K562 (cell line): ENCODE measurements at regions not wholly inside any gene's neighbourhood (a gene's known extent, or its start where the extent isn't known, plus 50 kb on each side); places are given as distances from the start of the nearest gene placed in this dataset.

Experiments
- ATAC-seq: fragments of 200-7000 bp; cut with Tn5 transposase; 3 replicates; pipeline ENCODE4 v1.9.1; 2020; ENCODE audit warnings: moderate library complexity
- BruUV-seq: library from RNA; stranded (reverse); fragments of 400-500 nt; replicated peaks from 2 replicates; lab custom pipeline; 2021; lab: Mats Ljungman, UMichigan
- CTCF ChIA-PET: fragments of 300-600 bp; formaldehyde crosslinking; extraction: SDS; loops from one replicate; lab custom pipeline; 2021; ENCODE audit warnings: low intra/inter-chr PET ratio; lab: Yijun Ruan, JAX
- POLR2A ChIA-PET: fragments of 300-600, 350-650 bp; sonication (Branson Sonifier 250); formaldehyde crosslinking; extraction: SDS; loops from one replicate; lab custom pipeline; 2021; ENCODE audit warnings: antibody characterized with exemption, inconsistent platforms; lab: Yijun Ruan, JAX
- DNase-seq, 4 experiments: peaks; one replicate each; pipeline versions ENCODE4 v3.0.0 to v3.0.0-alpha.2; 2011 to 2018; ENCODE audit warnings: low spot score in 3 of 4, mixed read lengths in 3 of 4; ENCODE audit errors: extremely low read depth in 1 of 4
- FAIRE-seq: peaks from 2 replicates; lab custom pipeline; 2011; peaks lifted over from hg19 to GRCh38; lab: Jason Lieb, UNC
- H2AFZ ChIP-seq: 2 replicates; pipeline ENCODE4 v1.6.0; 2011; ENCODE audit warnings: low read depth, low read length, control low read depth, inconsistent platforms
- H3K27ac ChIP-seq: fragments of 200-600 bp; 3 replicates; pipeline ENCODE4 v1.8.0; 2011; ENCODE audit warnings: low read depth, mild to moderate bottlenecking, control low read depth, inconsistent platforms, low read length, moderate library complexity, mixed read lengths; ENCODE audit errors: extremely low read depth
- H3K27me3 ChIP-seq, 2 experiments: fragments of 300-600 bp in 1 of 2; 2 replicates in 1 of 2; 3 replicates in 1 of 2; pipeline versions ENCODE4 v1.6.0 to v1.8.0; 2011; ENCODE audit warnings: inconsistent platforms in 2 of 2, low read length in 2 of 2, mild to moderate bottlenecking in 1 of 2, mixed read lengths in 1 of 2, moderate library complexity in 1 of 2; ENCODE audit not compliant: control insufficient read depth in 2 of 2, insufficient read depth in 2 of 2
- H3K36me3 ChIP-seq: fragments of 300-600 bp; 3 replicates; pipeline ENCODE4 v1.8.0; 2011; ENCODE audit warnings: mild to moderate bottlenecking, low read length, inconsistent platforms; ENCODE audit not compliant: control insufficient read depth, insufficient read depth
- H3K4me1 ChIP-seq, 2 experiments: fragments of 200-600 bp in 1 of 2; replicated peaks in 1 of 2; 2 replicates in 1 of 2; 3 replicates in 1 of 2; pipeline versions ENCODE4 v1.5.1 to v1.8.0; 2011; ENCODE audit warnings: inconsistent platforms in 2 of 2, low read length in 2 of 2, mild to moderate bottlenecking in 1 of 2, mixed read lengths in 1 of 2, moderate library complexity in 1 of 2; ENCODE audit not compliant: control insufficient read depth in 2 of 2, insufficient read depth in 2 of 2
- H3K4me2 ChIP-seq: 2 replicates; pipeline ENCODE4 v1.6.1; 2011; ENCODE audit warnings: low read length, control low read depth, inconsistent platforms, mixed read lengths; ENCODE audit not compliant: insufficient read depth
- H3K4me3 ChIP-seq: fragments of 200-600 bp; sonication (generic), shearing (Covaris generic); 2 replicates; pipeline ENCODE4 v1.5.1; 2016; ENCODE audit warnings: control low read depth, inconsistent platforms
- H3K79me2 ChIP-seq: fragments of 200-600 bp; 3 replicates; pipeline ENCODE4 v1.8.0; 2011; ENCODE audit warnings: low read length, inconsistent platforms; ENCODE audit not compliant: control insufficient read depth, insufficient read depth
- H3K9ac ChIP-seq, 2 experiments: 2 replicates each; pipeline versions ENCODE4 v1.6.0 to v1.6.1; 2011; ENCODE audit warnings: low read depth in 2 of 2, low read length in 2 of 2, control low read depth in 1 of 2, inconsistent platforms in 1 of 2, mild to moderate bottlenecking in 1 of 2, mixed read lengths in 1 of 2; ENCODE audit not compliant: insufficient read depth in 1 of 2
- H3K9me1 ChIP-seq: one replicate; pipeline ENCODE4 v1.6.0; 2011; ENCODE audit warnings: inconsistent platforms, mild to moderate bottlenecking, low read length, moderate library complexity; ENCODE audit not compliant: control insufficient read depth, insufficient read depth
- H3K9me3 ChIP-seq: replicated peaks from 2 replicates; pipeline ENCODE4 v1.5.1; 2011; ENCODE audit warnings: low read depth, low read length, inconsistent platforms; ENCODE audit not compliant: control insufficient read depth, insufficient read depth
- H4K20me1 ChIP-seq: replicated peaks from 2 replicates; pipeline ENCODE4 v1.6.1; 2011; ENCODE audit warnings: low read length, inconsistent platforms, mixed read lengths; ENCODE audit not compliant: control insufficient read depth, insufficient read depth
- EZH2 ChIP-seq: IDR thresholded peaks from 2 replicates; pipeline ENCODE4 v1.6.1; 2012; ENCODE audit warnings: low read depth, mild to moderate bottlenecking, inconsistent platforms, low read length, borderline replicate concordance
- HDAC8 ChIP-seq: fragments of 450-650 bp; IDR thresholded peaks from 2 replicates; pipeline ENCODE4 v1.6.1; 2016; ENCODE audit warnings: mild to moderate bottlenecking, missing genetic modification characterization, moderate library complexity, missing compliant biosample characterization
- ILF3 ChIP-seq: fragments of 450-650 bp; IDR thresholded peaks from 2 replicates; pipeline ENCODE4 v1.6.1; 2018; ENCODE audit warnings: antibody characterized with exemption, mild to moderate bottlenecking, moderate library complexity, borderline replicate concordance
- NELFE ChIP-seq: IDR thresholded peaks from 2 replicates; pipeline ENCODE4 v1.6.1; 2011; ENCODE audit warnings: mild to moderate bottlenecking; ENCODE audit not compliant: insufficient read depth, insufficient read length
- PHF21A ChIP-seq: fragments of 450-650 bp; IDR thresholded peaks from 2 replicates; pipeline ENCODE4 v1.6.1; 2017; ENCODE audit warnings: low read depth, borderline replicate concordance
- THRAP3 ChIP-seq: fragments of 450-650 bp; IDR thresholded peaks from 2 replicates; pipeline ENCODE4 v1.6.1; 2016; ENCODE audit warnings: mild to moderate bottlenecking, inconsistent platforms, borderline replicate concordance
- ZNF584 ChIP-seq: fragments of 200-800 bp; sonication (Bioruptor generic); IDR thresholded peaks from 2 replicates; pipeline ENCODE4 v1.6.1; 2016; ENCODE audit warnings: low read depth, mild to moderate bottlenecking, missing genetic modification characterization, missing compliant biosample characterization
- WGBS: fragments of 100-300 bp; shearing (Covaris generic); methylation state at CpG from one replicate; pipeline ENCODE4 v1.1.6; 2016; ENCODE audit warnings: low coverage, mixed read lengths; ENCODE audit not compliant: insufficient coverage; ENCODE audit errors: missing lambda C conversion rate; 5-methylcytosine and 5-hydroxymethylcytosine counted together
- in situ Hi-C: fragments of 300-500 bp; cut with MboI; formaldehyde crosslinking; loops from 4 replicates; pipeline ENCODE4 v1.15.0; 2018; ENCODE audit warnings: inconsistent platforms, mixed read lengths
- intact Hi-C: fragments of 100-400 bp; cut with micrococcal nuclease; formaldehyde crosslinking; loops from 2 replicates; pipeline ENCODE4 v1.14.2; 2022
- TF ChIP-seq, protein P1 (sequence below): fragments of 250-450 bp; sonication (Bioruptor Pico); IDR thresholded peaks from 2 replicates; pipeline ENCODE4 v1.4.0; 2020; ENCODE audit warnings: mild to moderate bottlenecking
- TF ChIP-seq, protein P2 (sequence below): fragments of 250-450 bp; sonication (Bioruptor Pico); IDR thresholded peaks from 2 replicates; pipeline ENCODE4 v1.8.0; 2022; ENCODE audit warnings: inconsistent platforms, mild to moderate bottlenecking, moderate library complexity, borderline replicate concordance
- TF ChIP-seq, protein P3 (sequence below): fragments of 250-450 bp; sonication (Bioruptor Pico); IDR thresholded peaks from 2 replicates; pipeline ENCODE4 v1.6.1; 2021; ENCODE audit warnings: mild to moderate bottlenecking
- TF ChIP-seq, protein P4 (sequence below): sonication (generic); formaldehyde crosslinking; IDR thresholded peaks from 2 replicates; pipeline ENCODE4 v1.8.0; 2022; ENCODE audit warnings: missing genetic modification reagents, mild to moderate bottlenecking, borderline replicate concordance

DNA sequence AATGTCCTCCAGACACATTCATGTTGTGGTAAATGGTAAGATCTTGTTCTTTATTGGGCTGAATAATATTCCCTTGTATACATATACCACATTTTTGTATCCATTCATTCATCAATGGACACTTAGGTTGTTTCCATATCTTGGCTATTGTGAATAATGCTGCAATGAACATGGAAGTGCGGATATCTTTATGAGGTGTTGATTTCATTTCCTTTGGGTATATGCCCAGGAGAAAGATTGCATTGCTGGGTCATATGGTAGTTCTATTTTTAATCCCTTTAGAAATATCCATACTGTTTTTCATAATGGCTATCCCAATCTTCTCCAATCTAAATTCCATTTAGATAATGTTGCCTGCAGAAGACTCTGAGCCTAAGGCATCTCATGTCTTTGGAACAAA lies 78.0 kb upstream of the TNC start:
- in situ Hi-C loops, result no loop called here
- no peaks in the 10 kb centered on the region for H4K20me1 ChIP-seq
- BruUV-seq, result no TSS peak
- no peak for DNase-seq
- TF ChIP-seq EZH2, result no peak
- no peak for TF ChIP-seq PHF21A
- TF ChIP-seq, protein P1, sequence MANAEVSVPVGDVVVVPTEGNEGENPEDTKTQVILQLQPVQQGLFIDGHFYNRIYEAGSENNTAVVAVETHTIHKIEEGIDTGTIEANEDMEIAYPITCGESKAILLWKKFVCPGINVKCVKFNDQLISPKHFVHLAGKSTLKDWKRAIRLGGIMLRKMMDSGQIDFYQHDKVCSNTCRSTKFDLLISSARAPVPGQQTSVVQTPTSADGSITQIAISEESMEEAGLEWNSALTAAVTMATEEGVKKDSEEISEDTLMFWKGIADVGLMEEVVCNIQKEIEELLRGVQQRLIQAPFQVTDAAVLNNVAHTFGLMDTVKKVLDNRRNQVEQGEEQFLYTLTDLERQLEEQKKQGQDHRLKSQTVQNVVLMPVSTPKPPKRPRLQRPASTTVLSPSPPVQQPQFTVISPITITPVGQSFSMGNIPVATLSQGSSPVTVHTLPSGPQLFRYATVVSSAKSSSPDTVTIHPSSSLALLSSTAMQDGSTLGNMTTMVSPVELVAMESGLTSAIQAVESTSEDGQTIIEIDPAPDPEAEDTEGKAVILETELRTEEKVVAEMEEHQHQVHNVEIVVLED, result no peak
- no peak for TF ChIP-seq THRAP3
- TF ChIP-seq HDAC8 (tag), result no peak
- TF ChIP-seq, protein P2, sequence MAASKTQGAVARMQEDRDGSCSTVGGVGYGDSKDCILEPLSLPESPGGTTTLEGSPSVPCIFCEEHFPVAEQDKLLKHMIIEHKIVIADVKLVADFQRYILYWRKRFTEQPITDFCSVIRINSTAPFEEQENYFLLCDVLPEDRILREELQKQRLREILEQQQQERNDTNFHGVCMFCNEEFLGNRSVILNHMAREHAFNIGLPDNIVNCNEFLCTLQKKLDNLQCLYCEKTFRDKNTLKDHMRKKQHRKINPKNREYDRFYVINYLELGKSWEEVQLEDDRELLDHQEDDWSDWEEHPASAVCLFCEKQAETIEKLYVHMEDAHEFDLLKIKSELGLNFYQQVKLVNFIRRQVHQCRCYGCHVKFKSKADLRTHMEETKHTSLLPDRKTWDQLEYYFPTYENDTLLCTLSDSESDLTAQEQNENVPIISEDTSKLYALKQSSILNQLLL (CRISPR knock-in tag), result no peak
- TF ChIP-seq ZNF584, result no peak
- no peak for TF ChIP-seq NELFE
- TF ChIP-seq, protein P3, sequence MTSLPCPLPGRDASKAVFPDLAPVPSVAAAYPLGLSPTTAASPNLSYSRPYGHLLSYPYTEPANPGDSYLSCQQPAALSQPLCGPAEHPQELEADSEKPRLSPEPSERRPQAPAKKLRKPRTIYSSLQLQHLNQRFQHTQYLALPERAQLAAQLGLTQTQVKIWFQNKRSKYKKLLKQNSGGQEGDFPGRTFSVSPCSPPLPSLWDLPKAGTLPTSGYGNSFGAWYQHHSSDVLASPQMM (CRISPR knock-in tag), result no peak
- no peak for TF ChIP-seq ILF3
- TF ChIP-seq, protein P4, sequence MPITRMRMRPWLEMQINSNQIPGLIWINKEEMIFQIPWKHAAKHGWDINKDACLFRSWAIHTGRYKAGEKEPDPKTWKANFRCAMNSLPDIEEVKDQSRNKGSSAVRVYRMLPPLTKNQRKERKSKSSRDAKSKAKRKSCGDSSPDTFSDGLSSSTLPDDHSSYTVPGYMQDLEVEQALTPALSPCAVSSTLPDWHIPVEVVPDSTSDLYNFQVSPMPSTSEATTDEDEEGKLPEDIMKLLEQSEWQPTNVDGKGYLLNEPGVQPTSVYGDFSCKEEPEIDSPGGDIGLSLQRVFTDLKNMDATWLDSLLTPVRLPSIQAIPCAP (CRISPR knock-in tag), result no peak
- intact Hi-C loops, result no loop called here
- no peaks in the 10 kb centered on the region for H3K9me1 ChIP-seq
- no peaks in the 10 kb centered on the region for H3K27me3 ChIP-seq
- no peak overlapping the region for H3K4me3 ChIP-seq
- no peak overlapping the region for H3K4me2 ChIP-seq
- no peak overlapping the region for H3K27ac ChIP-seq
- H3K79me2 ChIP-seq, result no peaks in the 10 kb centered on the region
- CTCF ChIA-PET, result no interaction called here
- POLR2A ChIA-PET, result no interaction called here
- no peak overlapping the region for H3K9ac ChIP-seq
- 0% methylated on average over 1 of the region's 1 CpG for WGBS
- H3K4me1 ChIP-seq, result no peaks in the 10 kb centered on the region
- no peak overlapping the region for H2AFZ ChIP-seq
- FAIRE-seq, result no peak
- no peaks in the 10 kb centered on the region for H3K36me3 ChIP-seq
- no peak for ATAC-seq
- 0 out of 2 replicates have a peak, but pooled peaks cover 1% of the 10 kb centered on the region for H3K9me3 ChIP-seq
